ENCODE measurements at regions not wholly inside any gene's neighbourhood (a gene's known extent, or its start where the extent isn't known, plus 50 kb on each side); places are given as distances from the start of the nearest gene placed in this dataset.

DNA sequence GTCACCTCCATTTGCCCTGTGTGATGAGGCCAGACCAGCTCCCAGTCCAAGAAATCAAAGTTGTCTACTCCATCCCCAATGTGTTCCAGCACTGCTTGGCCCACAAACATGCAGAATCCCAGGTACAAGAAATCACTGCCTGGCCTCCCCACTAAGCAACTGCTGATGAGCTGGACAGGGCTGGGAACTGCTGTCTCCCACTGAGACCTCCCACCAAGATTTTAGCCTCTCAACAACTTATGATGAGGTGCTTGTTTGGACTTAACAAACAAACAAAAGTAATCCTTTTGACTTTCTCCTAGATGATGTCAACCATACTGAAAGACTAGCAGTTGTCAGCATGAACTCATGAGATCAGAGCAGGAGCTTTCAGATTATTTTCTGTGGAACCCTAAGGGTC, 260.1 kb upstream of the UBE2E2 start (continued):
- TF ChIP-seq SRF (IDR thresholded peaks at IDR 0.05; ENCODE audit: low read depth, low read length) = no peak
- TF ChIP-seq SIRT6 (IDR thresholded peaks at IDR 0.05; ENCODE audit: low read length) = no peak

Data from H1 (cell line).